Thyroid gland (tissue), 4 donors: ENCODE measurements at regions not wholly inside any gene's neighbourhood (a gene's known extent, or its start where the extent isn't known, plus 50 kb on each side); places are given as distances from the start of the nearest gene placed in this dataset.

Source experiments
- CTCF ChIP-seq, 6 experiments: fragments of 200-600 bp in 3 of 6; fragments of 450-650 bp in 3 of 6; sonication (generic) in 3 of 6; IDR thresholded peaks; one replicate each; pipeline ENCODE4 v1.5.1; 2016 to 2019; ENCODE audit warnings: antibody characterized with exemption in 6 of 6, mild to moderate bottlenecking in 2 of 6, inconsistent platforms in 1 of 6, moderate library complexity in 1 of 6
- POLR2A ChIP-seq, 2 donors: fragments of 450-650 bp; IDR thresholded peaks; one replicate each; pipeline ENCODE4 v1.6.1; 2017; ENCODE audit warnings: antibody characterized with exemption in 2 of 2, mild to moderate bottlenecking in 2 of 2, moderate library complexity in 1 of 2

GRCh38 chr6:90445533-90446108, 141.3 kb downstream of the MAP3K7 start:
- TF ChIP-seq CTCF (IDR thresholded peaks at IDR 0.05) (no peak), POLR2A (IDR thresholded peaks at IDR 0.05) (no peak)
